ENCODE measurements at regions not wholly inside any gene's neighbourhood (a gene's known extent, or its start where the extent isn't known, plus 50 kb on each side); places are given as distances from the start of the nearest gene placed in this dataset.

GRCh38 chr1:54487571-54488050 lies 60.4 kb upstream of the ACOT11 start:
- peak in 3 of 8 donors; percentile 0 to 27 (median 14) for ATAC-seq
- peak; percentile 32 to 38 for DNase-seq

DNA sequence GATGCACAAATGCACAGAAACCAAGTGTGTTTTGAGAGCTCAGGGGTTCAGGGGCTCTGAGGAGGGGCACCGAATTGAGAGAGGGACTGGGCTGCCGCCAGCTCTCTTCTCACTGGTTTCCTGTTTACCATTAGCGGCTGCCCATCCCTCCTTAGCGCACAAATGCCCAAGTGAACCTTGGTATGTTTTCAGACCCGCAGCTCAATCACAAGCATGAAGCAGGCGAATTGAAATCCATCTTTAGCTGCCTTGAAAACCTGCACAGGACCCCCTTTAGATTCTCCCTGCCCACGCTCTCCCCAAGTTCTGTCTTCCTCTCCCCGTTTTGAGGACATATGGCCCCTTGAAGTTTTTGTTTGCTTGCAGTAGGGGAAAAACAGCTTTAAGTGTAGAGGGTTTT lies 61.1 kb upstream of the ACOT11 start:
- no peaks in the 10 kb centered on the region for H3K27me3 ChIP-seq
- DNase-seq: no peak
- no peak for TF ChIP-seq CTCF (IDR thresholded peaks at IDR 0.05)
- 68 to 73% methylated on average over 8 of the region's 8 CpGs for WGBS, 2 donors
- H3K4me1 ChIP-seq: peaks cover 7 to 39% (median 23%) of the 10 kb centered on the region in 9 donors
- H3K36me3 ChIP-seq: no peaks in the 10 kb centered on the region
- no peak for ATAC-seq
- H3K27ac ChIP-seq: peak overlapping the region in 5 of 10 donors; percentile 76 to 97 (median 93)
- intact Hi-C loops (cut with DNase I): loop anchor here in 8 of 10 donors (1.0 to 10.0 kb wide), 10 partner anchors 79 to 435 kb away; partner anchors contain the start of genes CYB5RL (in 1 of the 8), MRPL37 (in 1 of the 8), SSBP3 (in 1 of the 8) and TCEANC2 (in 1 of the 8)
- H3K4me3 ChIP-seq: peak overlapping the region in 2 of 10 donors; percentile 72 to 75
- H3K9me3 ChIP-seq: no peaks in the 10 kb centered on the region

More at GRCh38 chr1:54487571-54488050, 60.4 kb upstream of the ACOT11 start:
- Histone ChIP-seq H3K4me3 (peak overlapping the region in 9 of 10 donors; percentile 40 to 75 (median 66)), H3K27ac (peak overlapping the region; percentile 76 to 97 (median 93)), H3K27me3 (no peaks in the 10 kb centered on the region), H3K4me1 (peaks cover 7 to 39% (median 23%) of the 10 kb centered on the region in 9 donors), H3K9me3 (no peaks in the 10 kb centered on the region), H3K36me3 (no peaks in the 10 kb centered on the region)
- no peak for TF ChIP-seq CTCF (IDR thresholded peaks at IDR 0.05)
- intact Hi-C loops (cut with DNase I): loop anchor here in 8 of 10 donors (1.0 to 10.0 kb wide), 17 partner anchors 79 to 435 kb away; partner anchors contain the start of genes CYB5RL (in 1 of the 8), MRPL37 (in 1 of the 8), SSBP3 (in 1 of the 8) and TCEANC2 (in 1 of the 8)
- 16 to 18% methylated on average over 21 of the region's 21 CpGs for WGBS, 2 donors

GRCh38 chr1:54485416-54485815 lies 62.6 kb upstream of the ACOT11 start:
- peaks cover 7 to 51% (median 22%) of the 10 kb centered on the region in 9 donors for H3K4me1 ChIP-seq
- H3K4me3 ChIP-seq: no peak overlapping the region
- no peak for ATAC-seq
- H3K9me3 ChIP-seq: no peaks in the 10 kb centered on the region
- H3K27ac ChIP-seq: no peak overlapping the region
- no peaks in the 10 kb centered on the region for H3K27me3 ChIP-seq
- TF ChIP-seq CTCF (IDR thresholded peaks at IDR 0.05): no peak
- 44 to 69% methylated on average over 5 of the region's 5 CpGs for WGBS, 2 donors
- intact Hi-C loops (cut with DNase I): loop anchor here in 8 of 10 donors (5.0 to 10.0 kb wide), 9 partner anchors 78 to 433 kb away; partner anchors contain the start of genes CYB5RL (in 1 of the 8), MRPL37 (in 1 of the 8), SSBP3 (in 1 of the 8) and TCEANC2 (in 1 of the 8)
- H3K36me3 ChIP-seq: no peaks in the 10 kb centered on the region
- no peak for DNase-seq

- Histone ChIP-seq H3K9me3 (no peaks in the 10 kb centered on the region), H3K27ac (no peak overlapping the region), H3K4me1 (peaks cover 0 to 45% (median 13%) of the 10 kb centered on the region in 9 donors), H3K4me3 (no peak overlapping the region), H3K36me3 (no peaks in the 10 kb centered on the region), H3K27me3 (no peaks in the 10 kb centered on the region)
- ATAC-seq (no peak), DNase-seq (no peak)
- 82 to 84% methylated on average over 11 of the region's 11 CpGs for WGBS, 2 donors
- intact Hi-C loops (cut with DNase I): loop anchor here in 4 of 10 donors (1.0 to 10.0 kb wide), 4 partner anchors 67 to 269 kb away; no protein-coding TSS in a partner anchor
- no peak for TF ChIP-seq CTCF (IDR thresholded peaks at IDR 0.05)
Observed at GRCh38 chr1:54483875-54484437, 64.1 kb upstream of the ACOT11 start.
